RWPE1 (cell line): ENCODE measurements at regions not wholly inside any gene's neighbourhood (a gene's known extent, or its start where the extent isn't known, plus 50 kb on each side); places are given as distances from the start of the nearest gene placed in this dataset.

Experiments
- CTCF ChIA-PET: fragments of 350-600 bp; sonication (Branson Sonifier 250); formaldehyde crosslinking; extraction: SDS; loops from one replicate; lab custom pipeline; 2021; lab: Yijun Ruan, JAX
- POLR2A ChIA-PET: fragments of 400-600 bp; formaldehyde crosslinking; extraction: SDS; loops from one replicate; lab custom pipeline; 2020; ENCODE audit warnings: antibody characterized with exemption; ENCODE audit not compliant: low non-redundant PET; lab: Yijun Ruan, JAX
- DNase-seq: peaks from one replicate; pipeline ENCODE4 v3.0.0; 2012; ENCODE audit warnings: low spot score
- H3K27ac ChIP-seq: fragments of 450-650 bp; 2 replicates; pipeline ENCODE4 v1.5.1; 2017
- CTCF ChIP-seq: fragments of 450-650 bp; conservative IDR thresholded peaks from 2 replicates; pipeline ENCODE4 v1.5.1; 2017; ENCODE audit warnings: low read depth, mild to moderate bottlenecking

DNA sequence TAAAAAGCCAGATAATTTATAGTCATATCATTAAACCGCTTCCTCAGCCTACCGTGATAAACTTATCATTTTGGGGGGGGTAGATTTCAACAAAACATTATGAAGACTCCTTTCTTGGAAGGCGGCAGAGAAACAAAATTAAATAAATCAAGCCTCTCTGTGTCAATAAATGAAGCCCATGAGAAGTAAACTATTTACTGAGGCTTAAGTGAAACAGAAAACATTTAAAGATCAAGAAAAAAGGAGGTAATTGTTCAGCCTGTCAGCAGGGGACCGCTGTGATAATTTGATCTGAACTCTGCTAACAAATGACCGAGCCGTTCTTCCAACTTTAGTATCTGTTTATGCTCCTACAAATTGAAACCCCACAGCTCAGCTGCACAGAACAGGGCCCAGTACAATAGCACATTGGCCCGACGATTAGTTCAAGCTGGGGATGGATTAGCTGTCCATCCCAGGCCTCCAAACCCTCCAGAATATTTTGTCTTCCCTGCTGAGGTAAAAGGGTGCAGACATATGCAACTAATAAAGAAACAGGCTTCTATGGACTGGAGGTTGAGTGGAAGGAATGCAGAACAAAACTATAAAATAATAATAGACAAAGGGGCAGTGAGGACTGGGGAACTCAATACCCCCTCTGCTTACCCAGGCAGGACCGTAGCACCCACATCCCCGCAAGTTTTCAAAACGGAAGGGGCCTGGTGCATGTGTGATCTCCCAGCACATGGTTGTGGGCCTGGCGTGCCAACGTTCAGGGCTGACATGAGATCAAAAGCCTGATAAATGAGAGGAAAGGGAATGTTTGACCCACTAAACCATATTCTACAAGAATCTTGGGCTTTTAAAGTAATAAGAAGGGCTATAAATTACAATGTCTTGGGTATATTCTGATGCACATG lies 298.1 kb upstream of the IRX5 start:
- TF ChIP-seq CTCF = no peak
- ChIA-PET POLR2A (no interaction called here), CTCF (no interaction called here)
- no peak overlapping the region for H3K27ac ChIP-seq
- DNase-seq = no peak

DNA sequence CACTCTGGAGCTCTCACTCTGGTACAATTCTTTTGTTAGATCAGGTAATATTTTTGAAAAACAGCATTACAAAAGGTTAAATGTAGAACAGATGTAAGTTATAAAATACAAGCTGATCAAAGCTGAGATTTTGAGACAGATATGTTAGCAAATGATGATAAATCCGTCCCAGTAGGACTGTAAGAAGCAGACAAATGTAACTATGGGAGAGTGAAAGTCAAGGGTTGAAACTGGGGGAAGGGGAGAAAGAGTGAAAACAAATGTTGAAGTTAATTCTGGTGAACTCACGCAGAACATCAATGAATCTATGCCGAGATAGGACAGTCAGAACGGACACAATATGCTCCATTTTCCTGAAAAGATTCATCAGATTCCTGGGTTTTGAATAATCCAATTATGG lies 298.9 kb upstream of the IRX5 start:
- CTCF ChIA-PET = no interaction called here
- no peak for DNase-seq
- POLR2A ChIA-PET = interaction anchor here (0.6 kb wide), 1 partner anchor 125 kb away, joined by 6 read pairs; no protein-coding TSS in a partner anchor
- no peak for TF ChIP-seq CTCF
- no peak overlapping the region for H3K27ac ChIP-seq

DNA sequence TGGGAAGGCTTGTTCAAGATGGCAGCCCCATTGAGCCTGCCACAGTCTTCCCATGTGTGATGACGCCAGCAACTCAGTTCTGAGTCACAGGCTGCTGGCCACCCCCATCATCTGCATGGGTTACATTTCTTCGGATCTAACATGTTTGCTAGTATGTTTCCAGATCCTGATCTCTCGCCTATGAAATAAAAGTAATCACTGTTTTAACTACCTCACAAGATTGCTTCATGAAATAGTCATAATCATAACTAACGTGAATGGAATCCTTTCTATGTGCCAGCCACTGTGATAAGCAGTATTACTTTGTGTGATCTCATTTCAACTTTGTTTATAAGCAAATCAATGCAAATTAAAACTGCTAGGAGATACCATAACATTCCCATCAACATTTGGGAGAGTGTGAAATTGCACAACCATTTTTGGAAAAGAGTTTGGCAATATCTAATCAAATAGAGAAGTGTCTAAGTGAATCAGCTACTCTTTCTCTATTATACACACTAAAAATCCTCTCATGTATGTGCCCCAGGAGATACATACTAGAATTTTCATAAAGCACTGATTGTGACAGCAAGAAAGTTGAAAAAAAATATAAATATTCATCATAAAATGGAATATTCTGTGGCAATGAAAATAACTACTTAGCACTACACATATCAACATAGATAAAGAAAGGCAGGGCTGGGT lies 300.2 kb upstream of the IRX5 start:
- POLR2A ChIA-PET = no interaction called here
- no peak for DNase-seq
- no peak for TF ChIP-seq CTCF
- CTCF ChIA-PET = no interaction called here
- no peak overlapping the region for H3K27ac ChIP-seq

- ChIA-PET CTCF (no interaction called here), POLR2A (no interaction called here)
- TF ChIP-seq CTCF = no peak
- DNase-seq = no peak
- H3K27ac ChIP-seq = no peak overlapping the region
Observed at GRCh38 chr16:54628796-54629625, 301.7 kb upstream of the IRX5 start.

- TF ChIP-seq CTCF = no peak
- no peak overlapping the region for H3K27ac ChIP-seq
- no peak for DNase-seq
- ChIA-PET CTCF (no interaction called here), POLR2A (no interaction called here)
Observed at GRCh38 chr16:54627616-54628015, 303.0 kb upstream of the IRX5 start.

DNA sequence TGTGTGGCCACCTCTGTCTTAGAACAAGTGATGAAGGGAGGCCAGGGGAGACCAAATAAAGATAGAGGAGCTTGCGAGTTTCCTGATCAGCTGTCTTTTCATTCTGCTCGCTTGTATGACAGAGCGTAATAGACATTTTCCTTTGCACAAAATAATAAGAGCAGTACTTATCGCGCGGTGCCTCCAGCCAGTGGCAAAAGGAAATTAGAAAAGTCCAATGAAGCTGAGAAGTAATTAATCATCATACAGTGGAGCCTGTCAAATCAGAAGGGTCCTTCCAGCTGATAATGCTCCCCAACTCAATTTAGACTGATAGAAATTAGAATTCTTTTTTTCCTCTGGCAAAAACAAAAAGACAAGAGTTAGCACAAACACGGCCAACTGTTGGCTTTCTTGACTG lies 307.0 kb upstream of the IRX5 start:
- no peak overlapping the region for H3K27ac ChIP-seq
- no peak for TF ChIP-seq CTCF
- CTCF ChIA-PET = interaction anchor here (0.6 kb wide), 1 partner anchor 34 kb away, joined by 3 read pairs; no protein-coding TSS in a partner anchor
- POLR2A ChIA-PET = no interaction called here
- DNase-seq = no peak
